K562 (cell line): ENCODE measurements at regions not wholly inside any gene's neighbourhood (a gene's known extent, or its start where the extent isn't known, plus 50 kb on each side); places are given as distances from the start of the nearest gene placed in this dataset.

Experiments used
- CC2D1A ChIP-seq: fragments of 450-650 bp; IDR thresholded peaks from 2 replicates; pipeline ENCODE4 v1.6.1; 2017; ENCODE audit warnings: mild to moderate bottlenecking
- CREB3 ChIP-seq: fragments of 450-650 bp; conservative IDR thresholded peaks from 2 replicates; pipeline ENCODE4 v1.6.1; 2016; ENCODE audit warnings: missing genetic modification characterization, low read depth, mild to moderate bottlenecking, missing compliant biosample characterization, moderate library complexity
- FOXK1 ChIP-seq: sonication (generic); formaldehyde crosslinking; IDR thresholded peaks from 2 replicates; pipeline ENCODE4 v1.8.0; 2022; ENCODE audit warnings: missing genetic modification reagents, mild to moderate bottlenecking, borderline replicate concordance
- HDAC3 ChIP-seq: fragments of 450-650 bp; IDR thresholded peaks from 2 replicates; pipeline ENCODE4 v1.6.1; 2018; ENCODE audit warnings: borderline replicate concordance, mild to moderate bottlenecking, moderate library complexity; ENCODE audit not compliant: partially characterized antibody
- JUNB ChIP-seq: fragments of 450-650 bp; formaldehyde crosslinking; conservative IDR thresholded peaks from 2 replicates; pipeline ENCODE4 v1.4.0; 2020; ENCODE audit warnings: mild to moderate bottlenecking
- MBD2 ChIP-seq: sonication (generic); IDR thresholded peaks from 2 replicates; pipeline ENCODE4 v1.6.1; 2016; ENCODE audit warnings: low read depth, borderline replicate concordance
- MITF ChIP-seq: IDR thresholded peaks from 2 replicates; pipeline ENCODE4 v1.6.1; 2014; ENCODE audit warnings: antibody characterized with exemption
- MXI1 ChIP-seq: IDR thresholded peaks from 2 replicates; pipeline ENCODE4 v1.6.1; 2011; ENCODE audit warnings: low read depth, mild to moderate bottlenecking, improper control_type of control experiment, low read length
- NFATC3 ChIP-seq: fragments of 450-650 bp; IDR thresholded peaks from 2 replicates; pipeline ENCODE4 v1.6.1; 2017; ENCODE audit warnings: mild to moderate bottlenecking
- NR3C1 ChIP-seq: sonication (generic); formaldehyde crosslinking; IDR thresholded peaks from 2 replicates; pipeline ENCODE4 v1.8.1; 2022; ENCODE audit warnings: missing genetic modification reagents
- POLR2AphosphoS5 ChIP-seq: IDR thresholded peaks from 2 replicates; pipeline ENCODE4 v1.6.1; 2011; ENCODE audit warnings: mild to moderate bottlenecking, low read depth, low read length, moderate library complexity; ENCODE audit not compliant: control insufficient read depth, insufficient read depth
- RNF2 ChIP-seq: sonication (generic); IDR thresholded peaks from 2 replicates; pipeline ENCODE4 v1.6.1; 2016
- SIX5 ChIP-seq, 2 experiments: IDR thresholded peaks; 2 replicates each; pipeline ENCODE4 v1.6.1; 2011; ENCODE audit warnings: low read length in 2 of 2, borderline replicate concordance in 1 of 2, low read depth in 1 of 2, mild to moderate bottlenecking in 1 of 2, moderate library complexity in 1 of 2; ENCODE audit not compliant: insufficient read depth in 1 of 2
- SP1 ChIP-seq: sonication (generic); formaldehyde crosslinking; IDR thresholded peaks from 2 replicates; pipeline ENCODE4 v1.8.1; 2022; ENCODE audit warnings: mild to moderate bottlenecking, missing genetic modification reagents
- TFE3 ChIP-seq: fragments of 450-650 bp; formaldehyde crosslinking; IDR thresholded peaks from 2 replicates; pipeline ENCODE4 v1.4.0; 2020; ENCODE audit warnings: mild to moderate bottlenecking, mixed read lengths
- TOE1 ChIP-seq, 2 experiments: fragments of 450-650 bp in 1 of 2; sonication (generic) in 1 of 2; formaldehyde crosslinking in 1 of 2; IDR thresholded peaks; 2 replicates each; pipeline versions ENCODE4 v1.7.1 to v1.8.0; 2016 to 2022; ENCODE audit warnings: borderline replicate concordance in 2 of 2, mild to moderate bottlenecking in 2 of 2, antibody characterized with exemption in 1 of 2, inconsistent platforms in 1 of 2, low read depth in 1 of 2, missing genetic modification reagents in 1 of 2, moderate library complexity in 1 of 2
- USF1 ChIP-seq: sonication (generic); formaldehyde crosslinking; IDR thresholded peaks from 2 replicates; pipeline ENCODE4 v1.9.0; 2022; ENCODE audit warnings: mild to moderate bottlenecking, missing genetic modification reagents
- ZMIZ1 ChIP-seq, 2 experiments: fragments of 150-350 bp in 1 of 2; IDR thresholded peaks; 2 replicates each; pipeline ENCODE4 v1.6.1; 2012 to 2016; ENCODE audit warnings: low read depth in 2 of 2, low read length in 2 of 2, mild to moderate bottlenecking in 1 of 2, moderate library complexity in 1 of 2
- ZNF146 ChIP-seq: IDR thresholded peaks from one replicate; pipeline ENCODE4 v1.6.1; 2018; ENCODE audit warnings: missing compliant biosample characterization; ENCODE audit not compliant: unreplicated experiment
- ZNF239 ChIP-seq: fragments of 250-450 bp; sonication (Bioruptor Pico); IDR thresholded peaks from 2 replicates; pipeline ENCODE4 v1.4.0; 2020; ENCODE audit warnings: mild to moderate bottlenecking
- ZNF354B ChIP-seq: fragments of 250-450 bp; sonication (Bioruptor Pico); IDR thresholded peaks from 2 replicates; pipeline ENCODE4 v1.4.0; 2020

GRCh38 chr12:32031109-32031508 lies 71.9 kb downstream of the RESF1 start (continued):
- TF ChIP-seq ZMIZ1 (IDR thresholded peaks at IDR 0.05; ENCODE audit: low read depth in 2 of 2, low read length in 2 of 2), result peak in 1 of 2 experiments; percentile 93; a peak in 2 of 4 replicates
- no peak for TF ChIP-seq ZNF354B
- TF ChIP-seq RNF2, result peak; percentile 99
- TF ChIP-seq JUNB (CRISPR knock-in tag), result no peak
- TF ChIP-seq POLR2AphosphoS5, result peak; percentile 95
- TF ChIP-seq CC2D1A, result peak; percentile 93
- peak; percentile 61; the same call in 1 of the 2 replicates for TF ChIP-seq SP1 (CRISPR knock-in tag)
- TF ChIP-seq NR3C1, result no peak
- TF ChIP-seq MITF, result no peak
- TF ChIP-seq TFE3 (CRISPR knock-in tag), result no peak
- TF ChIP-seq SIX5 (IDR thresholded peaks at IDR 0.05; ENCODE audit: borderline replicate concordance in 1 of 2, insufficient read depth in 1 of 2, low read depth in 1 of 2, low read length in 2 of 2), result no peak
- no peak for TF ChIP-seq FOXK1 (CRISPR knock-in tag)
- no peak for TF ChIP-seq USF1 (CRISPR knock-in tag)
- peak; percentile 92 for TF ChIP-seq NFATC3
- TF ChIP-seq TOE1 (IDR thresholded peaks at IDR 0.05; ENCODE audit: borderline replicate concordance), result peak; percentile 44; the same call in 1 of the 2 replicates
- TF ChIP-seq TOE1 (CRISPR knock-in tag; IDR thresholded peaks at IDR 0.05; ENCODE audit: borderline replicate concordance, low read depth), result no peak
- no peak for TF ChIP-seq ZNF146 (CRISPR knock-in tag)
- TF ChIP-seq MBD2, result peak; percentile 81
- peak; percentile 49; the same call in 1 of the 2 replicates for TF ChIP-seq CREB3 (tag)
- TF ChIP-seq HDAC3, result peak; percentile 89
- peak; percentile 62; the same call in 1 of the 2 replicates for TF ChIP-seq MXI1
- TF ChIP-seq ZNF239, result peak; percentile 20; the same call in 1 of the 2 replicates
